ENCODE measurements at regions not wholly inside any gene's neighbourhood (a gene's known extent, or its start where the extent isn't known, plus 50 kb on each side); places are given as distances from the start of the nearest gene placed in this dataset.

GRCh38 chr14:88987516-88987915, 163.1 kb downstream of the TTC8 start:
- H3K27me3 ChIP-seq, result no peaks in the 10 kb centered on the region
- peaks cover 0 to 10% (median 0%) of the 10 kb centered on the region in 3 donors for H3K9me3 ChIP-seq
- DNase-seq, result no peak
- H3K4me3 ChIP-seq, result no peak overlapping the region
- H3K36me3 ChIP-seq, result no peaks in the 10 kb centered on the region
- intact Hi-C loops (cut with DNase I), result no loop called here
- no peak overlapping the region for H3K27ac ChIP-seq
- H3K4me1 ChIP-seq, result no peaks in the 10 kb centered on the region
- TF ChIP-seq POLR2A (IDR thresholded peaks at IDR 0.05) (no peak), CTCF (IDR thresholded peaks at IDR 0.05) (no peak)
- WGBS, 2 donors, result 66 to 74% methylated on average over 2 of the region's 2 CpGs

- H3K4me3 ChIP-seq, result no peak overlapping the region
- H3K9me3 ChIP-seq, result peaks cover 0 to 10% (median 0%) of the 10 kb centered on the region in 3 donors
- intact Hi-C loops (cut with DNase I), result no loop called here
- peaks cover 0 to 6% (median 0%) of the 10 kb centered on the region in 4 donors for H3K27me3 ChIP-seq
- H3K27ac ChIP-seq, result no peak overlapping the region
- no peaks in the 10 kb centered on the region for H3K36me3 ChIP-seq
- WGBS, 2 donors, result 46 to 61% methylated on average over 1 of the region's 1 CpG
- no peaks in the 10 kb centered on the region for H3K4me1 ChIP-seq
- no peak for DNase-seq
- no peak for TF ChIP-seq CTCF (IDR thresholded peaks at IDR 0.05)
- TF ChIP-seq POLR2A (IDR thresholded peaks at IDR 0.05), result no peak
Observed at GRCh38 chr14:88989911-88990310, 165.5 kb downstream of the TTC8 start.

- DNase-seq, result no peak
- Histone ChIP-seq H3K9me3 (peaks cover 0 to 10% (median 0%) of the 10 kb centered on the region in 3 donors), H3K27me3 (peaks cover 0 to 6% (median 0%) of the 10 kb centered on the region in 4 donors), H3K4me1 (peaks cover 0 to 6% (median 0%) of the 10 kb centered on the region in 3 donors), H3K4me3 (no peak overlapping the region), H3K36me3 (no peaks in the 10 kb centered on the region), H3K27ac (no peak overlapping the region)
- TF ChIP-seq POLR2A (IDR thresholded peaks at IDR 0.05) (no peak), CTCF (IDR thresholded peaks at IDR 0.05) (no peak)
- intact Hi-C loops (cut with DNase I), result no loop called here
- 54 to 80% methylated on average over 1 of the region's 1 CpG for WGBS, 2 donors
Observed at GRCh38 chr14:88990856-88991255, 166.4 kb downstream of the TTC8 start.

GRCh38 chr14:88992011-88992410, 167.6 kb downstream of the TTC8 start:
- intact Hi-C loops (cut with DNase I), result no loop called here
- Histone ChIP-seq H3K36me3 (no peaks in the 10 kb centered on the region), H3K4me1 (peaks cover 0 to 7% (median 0%) of the 10 kb centered on the region in 3 donors), H3K4me3 (no peak overlapping the region), H3K27me3 (peaks cover 0 to 6% (median 0%) of the 10 kb centered on the region in 4 donors), H3K27ac (no peak overlapping the region), H3K9me3 (peaks cover 0 to 10% (median 0%) of the 10 kb centered on the region in 3 donors)
- no peak for DNase-seq
- WGBS, 2 donors, result 45 to 61% methylated on average over 3 of the region's 3 CpGs
- TF ChIP-seq POLR2A (IDR thresholded peaks at IDR 0.05), result no peak
- no peak for TF ChIP-seq CTCF (IDR thresholded peaks at IDR 0.05)

GRCh38 chr14:88993946-88994345, 169.5 kb downstream of the TTC8 start:
- Histone ChIP-seq H3K36me3 (no peaks in the 10 kb centered on the region), H3K27me3 (peaks cover 0 to 6% (median 0%) of the 10 kb centered on the region in 4 donors), H3K4me3 (no peak overlapping the region), H3K4me1 (peaks cover 0 to 7% (median 0%) of the 10 kb centered on the region in 3 donors), H3K9me3 (no peaks in the 10 kb centered on the region), H3K27ac (no peak overlapping the region)
- intact Hi-C loops (cut with DNase I), result no loop called here
- no peak for DNase-seq
- TF ChIP-seq POLR2A (IDR thresholded peaks at IDR 0.05), result no peak
- no peak for TF ChIP-seq CTCF (IDR thresholded peaks at IDR 0.05)
- WGBS, 2 donors, result 48 to 67% methylated on average over 2 of the region's 2 CpGs

Data from esophagus squamous epithelium (tissue), 5 donors.